ENCODE measurements at regions not wholly inside any gene's neighbourhood (a gene's known extent, or its start where the extent isn't known, plus 50 kb on each side); places are given as distances from the start of the nearest gene placed in this dataset.

DNA sequence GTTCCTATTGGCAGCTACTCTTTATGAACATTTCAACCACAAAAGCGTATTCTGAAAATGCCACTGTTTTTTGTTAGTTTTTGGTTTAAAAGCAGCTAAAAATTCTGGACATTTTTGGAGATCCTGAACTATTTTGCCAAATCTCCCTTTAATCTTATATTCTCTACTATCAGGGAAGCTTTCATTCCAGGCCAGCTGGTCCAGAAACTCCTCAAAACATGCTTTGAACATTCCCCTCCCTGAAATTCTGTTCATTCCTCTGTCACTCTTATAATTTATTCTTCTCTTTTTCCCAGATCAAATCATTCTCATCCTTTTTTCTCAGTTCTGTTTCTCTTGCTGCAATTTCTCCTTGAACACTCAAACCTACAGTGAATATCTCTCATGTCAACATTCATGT lies 790.9 kb upstream of the ARGLU1 start:
- Histone ChIP-seq H3K9me3 (ENCODE audit: low read depth, low read length) (no peaks in the 10 kb centered on the region), H3K9ac (ENCODE audit: insufficient read length) (no peak overlapping the region), H3K27ac (no peak overlapping the region), H3K4me3 (no peak overlapping the region), H3K36me3 (ENCODE audit: insufficient read depth, low read length) (no peaks in the 10 kb centered on the region)
- DNase-seq (ENCODE audit: low read depth, low spot score) = no peak
- TF ChIP-seq POLR2AphosphoS5 (IDR thresholded peaks at IDR 0.05; ENCODE audit: borderline replicate concordance, low read depth, low read length) (no peak), EZH2 (IDR thresholded peaks at IDR 0.05) (no peak), FOXP2 (optimal IDR thresholded peaks at IDR 0.05; ENCODE audit: control extremely low read depth, extremely low read length, insufficient read depth) (no peak)

DNA sequence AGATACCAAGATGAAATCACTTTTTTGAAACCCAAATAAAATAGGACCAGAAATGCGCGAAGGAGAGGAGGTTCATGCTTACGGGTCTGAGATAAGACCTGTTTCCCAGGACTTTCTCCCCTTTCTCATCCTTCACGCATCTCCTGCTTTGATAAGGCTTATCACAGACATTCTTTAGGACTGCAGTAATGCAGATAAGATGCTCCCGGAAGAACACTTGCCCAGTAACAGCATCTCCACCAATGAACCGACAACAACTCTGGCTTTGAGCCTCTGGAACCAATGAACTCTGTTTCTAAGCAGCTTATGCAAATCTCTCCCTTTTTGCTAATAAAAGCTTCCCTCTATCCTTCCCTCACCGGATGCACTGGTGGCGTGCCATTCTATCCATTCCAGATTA lies 783.4 kb upstream of the ARGLU1 start:
- TF ChIP-seq FOXP2 (optimal IDR thresholded peaks at IDR 0.05; ENCODE audit: control extremely low read depth, extremely low read length, insufficient read depth) (no peak), EZH2 (IDR thresholded peaks at IDR 0.05) (no peak), POLR2AphosphoS5 (IDR thresholded peaks at IDR 0.05; ENCODE audit: borderline replicate concordance, low read depth, low read length) (no peak)
- no peaks in the 10 kb centered on the region for H3K9me3 ChIP-seq (ENCODE audit: low read depth, low read length)
- H3K4me3 ChIP-seq = no peak overlapping the region
- no peak overlapping the region for H3K27ac ChIP-seq
- no peaks in the 10 kb centered on the region for H3K36me3 ChIP-seq (ENCODE audit: insufficient read depth, low read length)
- DNase-seq (ENCODE audit: low read depth, low spot score) = no peak
- H3K9ac ChIP-seq (ENCODE audit: insufficient read length) = no peak overlapping the region

DNA sequence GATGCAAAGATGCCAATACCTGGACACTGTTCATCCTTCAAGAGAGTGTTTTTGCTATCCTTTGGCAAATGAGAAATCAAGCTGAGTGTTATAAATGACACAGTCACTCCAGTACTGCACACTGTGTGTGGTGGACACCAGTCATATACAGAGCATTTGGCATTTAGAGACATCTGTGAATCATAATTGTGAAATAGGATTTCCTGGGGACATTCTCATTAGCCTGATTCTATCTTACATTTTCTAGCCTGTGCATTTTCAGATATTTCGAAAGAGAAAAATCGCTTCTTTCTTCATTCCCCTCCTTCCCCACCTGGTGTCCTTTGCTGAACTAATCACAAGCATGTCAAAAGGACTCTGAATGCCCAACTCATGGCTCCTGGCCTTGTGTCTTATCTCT lies 781.0 kb upstream of the ARGLU1 start:
- Histone ChIP-seq H3K36me3 (ENCODE audit: insufficient read depth, low read length) (no peaks in the 10 kb centered on the region), H3K9ac (ENCODE audit: insufficient read length) (no peak overlapping the region), H3K27ac (no peak overlapping the region), H3K9me3 (ENCODE audit: low read depth, low read length) (no peaks in the 10 kb centered on the region), H3K4me3 (no peak overlapping the region)
- no peak for TF ChIP-seq FOXP2 (optimal IDR thresholded peaks at IDR 0.05; ENCODE audit: control extremely low read depth, extremely low read length, insufficient read depth)
- TF ChIP-seq POLR2AphosphoS5 (IDR thresholded peaks at IDR 0.05; ENCODE audit: borderline replicate concordance, low read depth, low read length) = no peak
- TF ChIP-seq EZH2 (IDR thresholded peaks at IDR 0.05) = no peak
- no peak for DNase-seq (ENCODE audit: low read depth, low spot score)

DNA sequence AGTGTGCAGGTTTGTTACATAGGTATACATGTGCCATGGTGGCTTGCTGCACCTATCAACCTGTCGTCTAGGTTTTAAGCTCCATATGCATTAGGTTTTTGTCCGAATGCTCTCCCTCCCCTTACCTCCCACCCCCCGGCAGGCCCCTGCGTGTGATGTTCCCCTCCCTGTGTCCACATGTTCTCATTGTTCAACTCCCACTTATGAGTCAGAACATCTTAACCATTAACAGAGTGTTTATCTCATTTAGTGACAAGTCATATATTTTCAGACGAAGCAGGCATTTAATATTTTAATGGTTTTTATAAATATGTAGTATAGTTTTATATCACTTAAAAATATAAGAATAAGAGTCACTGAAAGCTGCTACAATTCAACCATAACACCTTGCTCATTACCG lies 780.5 kb upstream of the ARGLU1 start:
- Histone ChIP-seq H3K4me3 (no peak overlapping the region), H3K9me3 (ENCODE audit: low read depth, low read length) (no peaks in the 10 kb centered on the region), H3K36me3 (ENCODE audit: insufficient read depth, low read length) (no peaks in the 10 kb centered on the region), H3K27ac (no peak overlapping the region), H3K9ac (ENCODE audit: insufficient read length) (no peak overlapping the region)
- TF ChIP-seq EZH2 (IDR thresholded peaks at IDR 0.05) = no peak
- no peak for TF ChIP-seq POLR2AphosphoS5 (IDR thresholded peaks at IDR 0.05; ENCODE audit: borderline replicate concordance, low read depth, low read length)
- TF ChIP-seq FOXP2 (optimal IDR thresholded peaks at IDR 0.05; ENCODE audit: control extremely low read depth, extremely low read length, insufficient read depth) = no peak
- DNase-seq (ENCODE audit: low read depth, low spot score) = no peak

DNA sequence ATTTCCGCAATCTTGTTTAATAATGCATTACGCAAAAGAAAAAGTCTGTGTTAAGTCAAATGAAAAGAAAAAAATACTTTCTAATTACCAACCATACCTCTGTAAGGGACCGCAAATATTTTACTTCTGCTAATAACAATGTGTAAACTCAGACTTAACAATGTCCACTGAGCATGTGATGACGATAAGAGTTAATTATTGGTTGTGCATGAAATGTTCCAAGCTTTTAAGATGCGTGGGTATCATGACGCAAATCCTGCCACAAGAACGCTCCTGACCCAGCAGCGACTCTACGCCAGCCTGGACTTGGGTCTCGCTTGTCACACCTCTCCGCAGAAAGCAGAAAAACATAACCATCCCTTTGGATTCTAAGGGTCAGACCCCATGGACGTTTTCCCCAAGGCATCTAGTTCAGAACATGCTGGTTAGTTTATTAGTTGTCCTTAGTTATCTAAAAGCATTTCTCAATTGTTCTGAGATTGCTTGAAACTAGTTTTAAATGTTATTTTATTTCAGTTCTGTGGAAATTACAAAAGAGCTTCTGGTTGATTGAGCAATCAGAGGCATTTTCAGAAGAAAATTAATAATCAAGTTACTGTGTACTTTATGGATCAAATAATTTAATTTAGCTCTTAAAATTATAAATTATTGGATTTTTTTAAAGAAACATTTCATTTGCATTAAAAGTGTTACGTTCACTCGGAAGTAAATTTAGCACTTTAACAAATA lies 779.9 kb upstream of the ARGLU1 start:
- H3K9ac ChIP-seq (ENCODE audit: insufficient read length) = no peak overlapping the region
- TF ChIP-seq POLR2AphosphoS5 (IDR thresholded peaks at IDR 0.05; ENCODE audit: borderline replicate concordance, low read depth, low read length) (no peak), EZH2 (IDR thresholded peaks at IDR 0.05) (no peak), FOXP2 (optimal IDR thresholded peaks at IDR 0.05; ENCODE audit: control extremely low read depth, extremely low read length, insufficient read depth) (no peak)
- no peaks in the 10 kb centered on the region for H3K9me3 ChIP-seq (ENCODE audit: low read depth, low read length)
- no peaks in the 10 kb centered on the region for H3K36me3 ChIP-seq (ENCODE audit: insufficient read depth, low read length)
- H3K27ac ChIP-seq = no peak overlapping the region
- no peak for DNase-seq (ENCODE audit: low read depth, low spot score)
- H3K4me3 ChIP-seq = no peak overlapping the region

DNA sequence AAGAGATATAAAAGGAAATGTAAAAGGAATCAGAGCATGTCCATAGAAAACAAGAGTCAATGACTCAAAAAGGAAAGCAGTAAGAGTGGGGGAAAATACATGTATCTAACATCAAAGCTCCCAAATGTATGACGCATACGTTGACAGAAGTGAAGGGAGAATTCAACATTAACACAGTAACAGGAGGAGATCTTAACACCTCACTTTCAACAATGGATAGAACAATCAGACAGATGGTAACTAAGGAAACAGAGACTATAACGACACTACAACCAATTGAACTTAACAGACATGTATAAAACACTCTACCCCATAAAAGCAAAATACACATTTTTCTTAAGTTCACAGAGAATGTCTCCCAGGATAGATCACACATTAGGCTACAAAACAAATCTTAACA lies 774.8 kb upstream of the ARGLU1 start:
- Histone ChIP-seq H3K36me3 (ENCODE audit: insufficient read depth, low read length) (no peaks in the 10 kb centered on the region), H3K27ac (no peak overlapping the region), H3K9ac (ENCODE audit: insufficient read length) (no peak overlapping the region), H3K4me3 (no peak overlapping the region), H3K9me3 (ENCODE audit: low read depth, low read length) (no peaks in the 10 kb centered on the region)
- TF ChIP-seq EZH2 (IDR thresholded peaks at IDR 0.05) (no peak), FOXP2 (optimal IDR thresholded peaks at IDR 0.05; ENCODE audit: control extremely low read depth, extremely low read length, insufficient read depth) (no peak), POLR2AphosphoS5 (IDR thresholded peaks at IDR 0.05; ENCODE audit: borderline replicate concordance, low read depth, low read length) (no peak)
- no peak for DNase-seq (ENCODE audit: low read depth, low spot score)

DNA sequence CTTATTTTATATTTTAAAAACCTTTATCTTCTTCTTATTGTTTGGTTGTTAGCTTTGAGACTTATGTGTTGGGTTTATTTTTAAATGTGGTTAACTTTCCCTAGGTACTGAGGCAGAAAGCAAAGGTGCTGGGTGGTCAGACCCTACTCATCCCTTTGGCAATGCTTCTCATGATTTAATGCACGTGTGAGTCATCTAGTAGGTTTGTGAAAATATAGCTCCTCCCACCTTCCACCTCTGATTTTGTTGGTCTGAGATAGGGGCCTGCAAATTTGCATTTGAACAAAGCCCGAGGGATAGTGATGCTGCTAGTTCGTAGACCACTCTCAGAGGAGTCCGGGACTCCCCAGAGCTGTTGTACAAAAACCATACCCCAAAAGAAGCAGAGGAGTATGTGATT lies 771.3 kb upstream of the ARGLU1 start:
- Histone ChIP-seq H3K27ac (no peak overlapping the region), H3K9ac (ENCODE audit: insufficient read length) (no peak overlapping the region), H3K9me3 (ENCODE audit: low read depth, low read length) (no peaks in the 10 kb centered on the region), H3K4me3 (no peak overlapping the region), H3K36me3 (ENCODE audit: insufficient read depth, low read length) (no peaks in the 10 kb centered on the region)
- no peak for DNase-seq (ENCODE audit: low read depth, low spot score)
- TF ChIP-seq EZH2 (IDR thresholded peaks at IDR 0.05) (no peak), POLR2AphosphoS5 (IDR thresholded peaks at IDR 0.05; ENCODE audit: borderline replicate concordance, low read depth, low read length) (no peak), FOXP2 (optimal IDR thresholded peaks at IDR 0.05; ENCODE audit: control extremely low read depth, extremely low read length, insufficient read depth) (no peak)

DNA sequence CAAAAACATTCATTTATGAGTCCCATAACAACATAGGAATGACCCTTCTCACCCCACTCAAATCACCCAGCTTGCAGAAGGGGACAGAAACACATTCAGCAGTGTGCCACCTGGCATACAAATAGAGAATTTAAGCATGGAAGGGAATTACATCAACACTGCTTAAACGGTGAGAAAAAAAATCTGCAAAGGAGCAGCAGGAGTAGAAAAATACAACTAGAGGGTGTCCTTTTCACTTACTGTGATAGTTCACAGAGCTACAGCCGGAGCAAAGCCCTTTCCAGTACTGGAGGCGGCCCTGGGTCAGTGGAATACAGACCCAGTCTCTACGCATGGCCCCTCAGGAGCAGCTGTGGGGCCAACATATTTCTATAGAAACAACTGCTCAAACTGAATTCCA lies 764.3 kb upstream of the ARGLU1 start:
- H3K36me3 ChIP-seq (ENCODE audit: insufficient read depth, low read length) = no peaks in the 10 kb centered on the region
- H3K9ac ChIP-seq (ENCODE audit: insufficient read length) = no peak overlapping the region
- no peak for TF ChIP-seq EZH2 (IDR thresholded peaks at IDR 0.05)
- TF ChIP-seq FOXP2 (optimal IDR thresholded peaks at IDR 0.05; ENCODE audit: control extremely low read depth, extremely low read length, insufficient read depth) = no peak
- TF ChIP-seq POLR2AphosphoS5 (IDR thresholded peaks at IDR 0.05; ENCODE audit: borderline replicate concordance, low read depth, low read length) = no peak
- no peak for DNase-seq (ENCODE audit: low read depth, low spot score)
- H3K27ac ChIP-seq = no peak overlapping the region
- no peaks in the 10 kb centered on the region for H3K9me3 ChIP-seq (ENCODE audit: low read depth, low read length)
- no peak overlapping the region for H3K4me3 ChIP-seq

DNA sequence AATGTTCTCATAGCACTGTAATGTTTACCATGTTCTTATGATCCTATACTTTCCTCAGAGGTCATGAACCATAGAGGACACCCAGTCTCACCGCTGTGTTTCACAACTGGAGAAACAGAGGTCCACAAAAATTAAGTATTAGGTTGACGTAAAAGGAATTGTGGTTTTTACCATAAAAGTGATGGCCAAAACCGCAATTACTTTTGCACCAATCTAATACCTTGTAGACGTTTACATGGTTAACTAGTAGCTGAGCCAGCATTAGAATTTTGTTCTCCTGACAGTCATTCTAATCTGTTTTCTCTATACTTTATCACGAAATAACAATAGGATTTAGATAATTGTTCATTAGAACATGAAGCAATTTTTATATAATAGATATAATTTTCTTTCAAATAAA lies 763.4 kb upstream of the ARGLU1 start:
- no peak overlapping the region for H3K4me3 ChIP-seq
- no peak overlapping the region for H3K9ac ChIP-seq (ENCODE audit: insufficient read length)
- H3K36me3 ChIP-seq (ENCODE audit: insufficient read depth, low read length) = no peaks in the 10 kb centered on the region
- TF ChIP-seq EZH2 (IDR thresholded peaks at IDR 0.05) (no peak), FOXP2 (optimal IDR thresholded peaks at IDR 0.05; ENCODE audit: control extremely low read depth, extremely low read length, insufficient read depth) (no peak)
- no peak overlapping the region for H3K27ac ChIP-seq
- no peaks in the 10 kb centered on the region for H3K9me3 ChIP-seq (ENCODE audit: low read depth, low read length)
- no peak for DNase-seq (ENCODE audit: low read depth, low spot score)

Measured in SK-N-MC (cell line).